ENCODE measurements at regions not wholly inside any gene's neighbourhood (a gene's known extent, or its start where the extent isn't known, plus 50 kb on each side); places are given as distances from the start of the nearest gene placed in this dataset.

DNA sequence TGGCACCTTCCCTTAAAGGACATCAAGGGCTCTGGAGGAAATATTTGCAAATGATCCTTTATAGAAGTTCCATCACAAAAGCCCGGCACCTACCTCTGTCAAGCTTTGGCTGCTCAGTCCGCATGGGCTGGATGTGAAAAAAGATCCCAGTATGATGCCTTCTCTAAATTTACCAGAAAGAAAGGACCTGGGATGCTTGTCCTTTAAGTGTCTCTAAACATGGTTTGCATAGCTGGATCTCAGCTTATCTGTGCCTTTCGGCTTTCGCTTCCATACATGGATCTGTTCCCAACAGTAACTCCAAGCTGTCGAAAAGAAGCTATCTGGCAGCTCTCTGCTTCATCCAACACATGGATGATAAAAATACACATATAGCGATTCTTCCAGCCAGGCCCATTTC lies 60.4 kb upstream of the SLC8A1 start:
- Histone ChIP-seq H3K27ac (ENCODE audit: low read depth, low read length) (no peak overlapping the region), H3K79me2 (ENCODE audit: insufficient read depth, low read length) (no peaks in the 10 kb centered on the region), H3K4me1 (ENCODE audit: insufficient read depth, low read length) (no peaks in the 10 kb centered on the region), H3K4me2 (ENCODE audit: low read length) (peak overlapping the region; percentile 69), H4K20me1 (ENCODE audit: insufficient read depth, low read length) (no peaks in the 10 kb centered on the region), H3K36me3 (ENCODE audit: insufficient read depth, low read length) (no peaks in the 10 kb centered on the region), H3K4me3 (ENCODE audit: insufficient read depth, low read depth, low read length) (no peak overlapping the region), H3K27me3 (ENCODE audit: insufficient read depth, low read length) (no peaks in the 10 kb centered on the region), H3K9me3 (ENCODE audit: insufficient read depth, low read depth, low read length) (no peaks in the 10 kb centered on the region), H2AFZ (ENCODE audit: low read depth, low read length) (no peak overlapping the region), H3K9ac (ENCODE audit: low read length) (no peak overlapping the region)
- H3K9me3 Mint-ChIP-seq (ENCODE audit: unreplicated experiment), result no peaks in the 10 kb centered on the region
- H3K27me3 Mint-ChIP-seq (ENCODE audit: low read depth, unreplicated experiment), result peaks cover 2% of the 10 kb centered on the region
- peak; percentile 49 for FAIRE-seq
- H3K4me1 Mint-ChIP-seq (ENCODE audit: low read depth, unreplicated experiment), result no peaks in the 10 kb centered on the region
- TF ChIP-seq, protein P1, sequence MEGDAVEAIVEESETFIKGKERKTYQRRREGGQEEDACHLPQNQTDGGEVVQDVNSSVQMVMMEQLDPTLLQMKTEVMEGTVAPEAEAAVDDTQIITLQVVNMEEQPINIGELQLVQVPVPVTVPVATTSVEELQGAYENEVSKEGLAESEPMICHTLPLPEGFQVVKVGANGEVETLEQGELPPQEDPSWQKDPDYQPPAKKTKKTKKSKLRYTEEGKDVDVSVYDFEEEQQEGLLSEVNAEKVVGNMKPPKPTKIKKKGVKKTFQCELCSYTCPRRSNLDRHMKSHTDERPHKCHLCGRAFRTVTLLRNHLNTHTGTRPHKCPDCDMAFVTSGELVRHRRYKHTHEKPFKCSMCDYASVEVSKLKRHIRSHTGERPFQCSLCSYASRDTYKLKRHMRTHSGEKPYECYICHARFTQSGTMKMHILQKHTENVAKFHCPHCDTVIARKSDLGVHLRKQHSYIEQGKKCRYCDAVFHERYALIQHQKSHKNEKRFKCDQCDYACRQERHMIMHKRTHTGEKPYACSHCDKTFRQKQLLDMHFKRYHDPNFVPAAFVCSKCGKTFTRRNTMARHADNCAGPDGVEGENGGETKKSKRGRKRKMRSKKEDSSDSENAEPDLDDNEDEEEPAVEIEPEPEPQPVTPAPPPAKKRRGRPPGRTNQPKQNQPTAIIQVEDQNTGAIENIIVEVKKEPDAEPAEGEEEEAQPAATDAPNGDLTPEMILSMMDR (IDR thresholded peaks at IDR 0.05; ENCODE audit: insufficient read depth, low read depth, low read length), result no peak
- TF ChIP-seq EZH2 (IDR thresholded peaks at IDR 0.05; ENCODE audit: insufficient read depth, low read length), result no peak
- no peak for DNase-seq (ENCODE audit: low read depth)
- H3K27ac Mint-ChIP-seq (ENCODE audit: unreplicated experiment), result no peak overlapping the region
- H3K36me3 Mint-ChIP-seq (ENCODE audit: low read depth, unreplicated experiment), result no peaks in the 10 kb centered on the region
- H3K4me3 Mint-ChIP-seq (ENCODE audit: unreplicated experiment), result no peak overlapping the region

DNA sequence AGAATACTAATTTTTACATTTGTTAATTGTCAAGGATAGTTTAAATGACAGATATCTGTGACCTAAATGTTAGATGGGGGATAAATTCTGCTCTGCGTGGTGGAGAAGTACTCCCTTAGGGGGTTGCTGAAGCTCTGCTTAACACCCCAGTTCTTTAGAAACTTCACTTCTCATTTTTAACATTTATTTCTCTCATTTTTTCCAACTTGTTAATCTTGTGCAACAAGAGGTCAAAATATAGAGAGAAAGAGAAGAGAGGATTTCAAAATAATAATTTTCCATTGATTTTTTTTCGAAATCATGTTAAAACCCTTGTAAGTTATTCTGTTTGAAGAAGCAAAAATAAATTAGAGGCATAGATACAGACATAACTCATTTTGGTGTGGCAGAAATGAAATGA lies 61.3 kb upstream of the SLC8A1 start:
- Histone ChIP-seq H3K9me3 (ENCODE audit: insufficient read depth, low read depth, low read length) (no peaks in the 10 kb centered on the region), H3K4me3 (ENCODE audit: insufficient read depth, low read depth, low read length) (no peak overlapping the region), H3K27me3 (ENCODE audit: insufficient read depth, low read length) (no peaks in the 10 kb centered on the region), H3K9ac (ENCODE audit: low read length) (no peak overlapping the region), H4K20me1 (ENCODE audit: insufficient read depth, low read length) (no peaks in the 10 kb centered on the region), H2AFZ (ENCODE audit: low read depth, low read length) (no peak overlapping the region), H3K4me2 (ENCODE audit: low read length) (no peak overlapping the region), H3K27ac (ENCODE audit: low read depth, low read length) (no peak overlapping the region), H3K4me1 (ENCODE audit: insufficient read depth, low read length) (no peaks in the 10 kb centered on the region), H3K79me2 (ENCODE audit: insufficient read depth, low read length) (no peaks in the 10 kb centered on the region), H3K36me3 (ENCODE audit: insufficient read depth, low read length) (no peaks in the 10 kb centered on the region)
- Mint-ChIP-seq H3K4me1 (ENCODE audit: low read depth, unreplicated experiment) (no peaks in the 10 kb centered on the region), H3K27ac (ENCODE audit: unreplicated experiment) (no peak overlapping the region), H3K27me3 (ENCODE audit: low read depth, unreplicated experiment) (peaks cover 2% of the 10 kb centered on the region), H3K9me3 (ENCODE audit: unreplicated experiment) (no peaks in the 10 kb centered on the region), H3K4me3 (ENCODE audit: unreplicated experiment) (no peak overlapping the region), H3K36me3 (ENCODE audit: low read depth, unreplicated experiment) (no peaks in the 10 kb centered on the region)
- FAIRE-seq (no peak), DNase-seq (ENCODE audit: low read depth) (no peak)
- no peak for TF ChIP-seq EZH2 (IDR thresholded peaks at IDR 0.05; ENCODE audit: insufficient read depth, low read length)
- TF ChIP-seq, protein P1 (IDR thresholded peaks at IDR 0.05; ENCODE audit: insufficient read depth, low read depth, low read length), result no peak

DNA sequence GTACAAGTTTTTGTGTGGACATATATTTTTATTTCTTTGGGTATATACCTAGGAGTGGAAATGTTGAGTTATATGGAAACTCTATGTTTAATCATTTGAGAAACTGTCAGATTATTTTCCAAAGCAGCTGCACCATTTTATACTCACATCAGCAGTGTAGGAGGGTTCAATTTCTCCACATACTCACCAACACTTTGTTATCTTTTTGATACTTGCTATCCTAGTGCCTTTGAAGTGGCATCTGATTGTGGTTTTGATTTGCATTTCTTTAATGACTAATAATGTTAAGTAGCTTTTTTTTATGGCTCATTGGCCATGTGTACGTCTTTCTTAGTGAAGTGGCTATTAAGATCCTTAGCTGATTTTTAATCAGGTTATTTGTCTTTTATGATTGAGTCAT lies 64.7 kb upstream of the SLC8A1 start:
- TF ChIP-seq, protein P1 (IDR thresholded peaks at IDR 0.05; ENCODE audit: insufficient read depth, low read depth, low read length), result no peak
- TF ChIP-seq EZH2 (IDR thresholded peaks at IDR 0.05; ENCODE audit: insufficient read depth, low read length), result no peak
- DNase-seq (ENCODE audit: low read depth), result peak; percentile 68
- Histone ChIP-seq H3K4me1 (ENCODE audit: insufficient read depth, low read length) (no peaks in the 10 kb centered on the region), H3K4me2 (ENCODE audit: low read length) (no peak overlapping the region), H3K9ac (ENCODE audit: low read length) (no peak overlapping the region), H3K79me2 (ENCODE audit: insufficient read depth, low read length) (no peaks in the 10 kb centered on the region), H4K20me1 (ENCODE audit: insufficient read depth, low read length) (no peaks in the 10 kb centered on the region), H3K27ac (ENCODE audit: low read depth, low read length) (no peak overlapping the region), H3K4me3 (ENCODE audit: insufficient read depth, low read depth, low read length) (no peak overlapping the region), H3K9me3 (ENCODE audit: insufficient read depth, low read depth, low read length) (no peaks in the 10 kb centered on the region), H2AFZ (ENCODE audit: low read depth, low read length) (no peak overlapping the region), H3K27me3 (ENCODE audit: insufficient read depth, low read length) (no peaks in the 10 kb centered on the region), H3K36me3 (ENCODE audit: insufficient read depth, low read length) (no peaks in the 10 kb centered on the region)
- Mint-ChIP-seq H3K4me3 (ENCODE audit: unreplicated experiment) (no peak overlapping the region), H3K9me3 (ENCODE audit: unreplicated experiment) (no peaks in the 10 kb centered on the region), H3K36me3 (ENCODE audit: low read depth, unreplicated experiment) (no peaks in the 10 kb centered on the region), H3K27me3 (ENCODE audit: low read depth, unreplicated experiment) (peaks cover 2% of the 10 kb centered on the region), H3K27ac (ENCODE audit: unreplicated experiment) (no peak overlapping the region), H3K4me1 (ENCODE audit: low read depth, unreplicated experiment) (no peaks in the 10 kb centered on the region)
- FAIRE-seq, result no peak

All from astrocyte (in vitro differentiated cells and primary cell).